GM12873 (cell line): ENCODE measurements at regions not wholly inside any gene's neighbourhood (a gene's known extent, or its start where the extent isn't known, plus 50 kb on each side); places are given as distances from the start of the nearest gene placed in this dataset.

ENCODE experiments used
- CTCF ChIP-seq: IDR thresholded peaks from 2 replicates; pipeline ENCODE4 v1.5.1; 2012; ENCODE audit warnings: low read depth, mild to moderate bottlenecking, moderate library complexity, low read length, control low read depth; ENCODE audit not compliant: insufficient read depth; ENCODE audit errors: missing control alignments

GRCh38 chr15:70214941-70215635 lies 117.4 kb upstream of the TLE3 start:
- TF ChIP-seq CTCF: no peak

- TF ChIP-seq CTCF: peak; percentile 49
Observed at GRCh38 chr15:70214276-70214675, 116.6 kb upstream of the TLE3 start.

- no peak for TF ChIP-seq CTCF
Observed at GRCh38 chr15:70213794-70214193, 116.1 kb upstream of the TLE3 start.

- no peak for TF ChIP-seq CTCF
Observed at GRCh38 chr15:70212963-70213315, 115.2 kb upstream of the TLE3 start.

GRCh38 chr15:70212286-70212962 lies 114.7 kb upstream of the TLE3 start:
- no peak for TF ChIP-seq CTCF

GRCh38 chr15:70210528-70210927 lies 112.8 kb upstream of the TLE3 start:
- TF ChIP-seq CTCF: peak; percentile 31

- TF ChIP-seq CTCF: no peak
Observed at GRCh38 chr15:70210076-70210475, 112.4 kb upstream of the TLE3 start.
